ENCODE measurements at regions not wholly inside any gene's neighbourhood (a gene's known extent, or its start where the extent isn't known, plus 50 kb on each side); places are given as distances from the start of the nearest gene placed in this dataset.

DNA sequence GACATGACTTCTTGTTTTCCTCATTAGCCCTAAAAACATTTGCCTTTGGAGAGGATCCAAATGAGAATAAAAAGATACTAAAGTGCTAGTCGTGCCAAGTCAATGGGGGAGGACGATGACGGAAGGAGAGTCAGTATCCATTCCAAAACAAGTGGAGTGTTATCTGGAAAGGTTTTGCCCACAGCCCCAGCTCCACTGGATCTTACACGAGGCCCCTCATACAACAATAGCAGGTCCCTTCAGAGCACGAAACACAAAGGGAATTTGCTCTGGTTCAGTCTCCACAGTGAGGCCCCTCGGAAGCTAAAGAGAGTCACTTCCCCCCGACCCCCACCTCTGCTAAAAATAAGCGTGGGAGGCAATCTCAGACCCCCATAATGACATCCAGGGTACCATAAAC lies 496.9 kb upstream of the ZFHX3 start:
- no peak for DNase-seq (ENCODE audit: low read depth)

DNA sequence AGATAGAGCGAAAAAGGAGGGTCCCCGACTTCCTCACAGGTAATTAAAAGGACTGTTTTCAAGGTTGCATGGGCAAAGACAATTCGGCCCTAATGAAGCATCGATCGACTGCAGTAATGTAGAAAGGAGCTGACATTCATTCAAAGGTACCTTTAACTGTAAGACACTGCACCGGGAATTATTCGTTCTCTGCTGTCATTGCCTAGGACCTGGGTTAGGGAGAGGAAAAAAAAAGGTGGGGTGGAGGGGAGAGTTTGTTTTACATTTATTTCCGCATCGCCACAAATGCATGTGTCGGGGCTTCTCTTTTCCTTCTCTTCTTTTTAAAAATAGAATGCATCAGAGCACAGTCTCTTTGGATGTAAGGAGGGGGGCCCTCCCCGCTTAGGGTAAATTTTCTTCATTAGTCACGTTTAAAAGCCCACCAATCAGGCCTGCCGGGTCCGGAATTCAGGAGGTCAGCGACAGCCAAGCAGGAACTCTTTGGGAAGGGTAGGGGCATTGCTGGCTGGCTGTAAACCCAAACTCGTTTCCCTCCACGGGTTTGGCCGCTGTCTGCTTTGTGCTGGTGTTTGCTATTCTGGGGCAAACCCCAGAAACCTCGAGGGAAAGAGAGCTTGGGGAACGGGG lies 496.2 kb upstream of the ZFHX3 start:
- no peak for DNase-seq (ENCODE audit: low read depth)

DNA sequence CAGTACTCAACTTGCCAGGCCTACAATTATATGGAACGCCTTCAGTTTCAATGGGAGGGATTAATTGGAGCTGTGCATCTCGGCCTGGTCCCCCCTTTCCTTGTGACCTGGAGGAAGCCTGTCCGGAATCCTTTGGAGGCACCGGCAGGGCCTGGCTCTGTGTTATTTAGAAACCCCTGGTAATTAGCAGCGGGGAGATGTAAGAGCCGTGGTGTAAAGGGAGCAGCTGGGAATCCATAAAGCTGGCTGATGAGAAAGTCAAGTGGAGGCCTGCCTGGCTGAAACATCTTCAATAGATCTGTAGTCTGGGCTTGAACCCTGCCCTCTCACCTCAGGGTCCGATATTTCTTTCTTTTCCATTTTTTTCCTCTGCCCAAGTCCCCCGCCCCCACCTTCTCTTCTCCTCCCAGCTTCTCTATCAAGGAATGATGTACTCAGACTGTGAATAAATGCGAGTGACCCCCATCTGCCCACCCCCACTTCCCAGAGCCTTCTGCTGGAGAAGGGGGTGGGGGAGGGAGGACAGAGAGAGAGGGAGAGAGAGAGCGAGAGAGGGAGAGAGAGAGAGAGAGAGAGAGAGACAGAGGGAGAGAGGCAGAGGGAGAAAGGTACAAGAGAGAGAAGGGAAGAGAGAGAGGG lies 495.5 kb upstream of the ZFHX3 start:
- DNase-seq (ENCODE audit: low read depth), result no peak

DNA sequence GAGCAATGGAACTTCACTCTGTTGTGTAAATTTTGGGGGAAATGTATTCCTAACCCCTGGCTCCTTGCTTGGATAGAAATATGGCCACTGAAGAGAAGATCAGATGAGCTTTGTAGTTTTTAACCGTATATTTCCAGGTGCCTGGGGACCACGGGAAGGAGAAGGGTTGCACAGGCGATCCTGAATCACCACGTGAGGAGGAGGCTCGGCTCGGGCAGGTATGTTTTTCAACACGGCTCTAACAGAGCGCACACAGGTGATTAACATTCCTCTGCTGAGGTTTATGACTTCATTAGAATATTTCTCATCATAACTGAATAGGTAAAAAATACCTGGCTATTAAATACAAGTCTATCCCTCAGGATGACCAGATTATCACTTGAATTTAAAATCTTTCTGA lies 495.0 kb upstream of the ZFHX3 start:
- no peak for DNase-seq (ENCODE audit: low read depth)

DNA sequence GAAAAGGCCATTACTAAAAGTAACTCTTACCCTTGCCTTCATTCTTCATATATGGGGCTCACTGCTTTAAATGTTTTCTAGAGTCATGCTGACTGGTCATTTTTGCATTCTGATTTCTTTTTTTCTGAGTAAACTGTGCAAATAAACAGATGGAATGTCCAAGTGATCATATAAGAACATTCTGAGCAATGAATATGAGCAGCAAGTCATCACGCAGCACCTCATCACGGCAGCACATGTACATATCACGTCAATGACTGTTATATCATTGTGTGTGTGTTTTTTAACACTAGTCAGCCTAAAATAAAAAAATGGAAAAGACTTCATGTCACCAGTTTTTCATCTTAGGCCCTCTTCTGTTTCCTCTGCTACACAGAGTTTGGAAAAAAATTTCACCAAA lies 490.0 kb upstream of the ZFHX3 start:
- DNase-seq (ENCODE audit: low read depth), result no peak

DNA sequence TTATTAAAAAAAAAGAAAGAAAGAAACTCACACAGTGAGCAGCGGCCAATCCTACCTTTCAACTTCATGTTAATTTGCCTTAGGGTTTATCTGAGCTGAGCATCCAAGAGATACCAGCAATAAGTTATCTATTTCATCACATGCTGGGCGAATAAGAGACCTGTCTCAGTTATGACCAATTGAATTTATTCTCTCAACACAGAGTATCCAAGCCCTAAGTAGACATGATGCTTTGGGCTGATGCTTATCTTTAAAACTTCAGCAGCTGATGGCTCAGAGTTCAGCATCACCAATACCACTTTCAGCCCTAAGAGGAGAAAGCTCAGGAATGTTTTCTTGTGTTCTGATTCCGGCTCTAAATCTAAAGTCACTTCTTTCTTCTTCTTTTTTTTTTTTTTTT lies 489.0 kb upstream of the ZFHX3 start:
- DNase-seq (ENCODE audit: low read depth), result no peak

DNA sequence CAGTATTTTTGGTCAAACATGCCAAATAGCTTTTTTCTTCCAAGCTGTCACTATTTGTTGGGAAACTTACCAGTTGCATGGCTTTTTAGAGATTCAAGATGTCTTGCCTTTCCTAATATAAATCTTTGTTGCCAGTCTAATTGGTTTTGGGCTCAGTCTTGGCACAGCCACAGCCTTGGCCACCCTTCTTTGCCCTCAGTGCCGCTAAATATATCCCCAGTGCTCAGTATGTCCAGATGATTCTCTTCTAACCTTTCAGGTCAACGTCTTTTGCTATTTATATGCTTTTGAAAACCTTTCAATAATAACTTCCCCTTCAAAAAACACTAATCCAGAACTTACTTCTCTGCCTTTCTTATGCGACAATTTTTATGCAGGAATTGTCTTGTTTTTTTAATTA lies 483.1 kb upstream of the ZFHX3 start:
- DNase-seq (ENCODE audit: low read depth), result no peak

DNA sequence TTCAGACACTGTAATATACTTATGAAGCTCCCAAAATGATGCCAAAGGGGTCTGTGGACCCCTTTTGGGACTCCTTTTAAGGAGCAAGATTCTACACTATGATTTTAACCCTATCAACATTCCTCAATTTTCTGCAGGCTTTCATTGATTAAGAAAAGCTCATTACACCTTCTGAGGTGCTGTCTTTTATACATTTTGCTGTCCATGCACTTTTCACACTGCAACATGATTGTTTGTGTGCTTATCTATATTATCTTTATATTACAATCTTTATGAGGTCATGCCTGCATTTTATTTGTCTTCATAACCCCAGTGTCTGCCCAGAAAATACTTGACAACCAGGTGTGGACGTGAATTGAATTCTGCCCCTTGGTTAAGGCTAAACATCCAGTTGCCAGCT lies 482.6 kb upstream of the ZFHX3 start:
- no peak for DNase-seq (ENCODE audit: low read depth)

DNA sequence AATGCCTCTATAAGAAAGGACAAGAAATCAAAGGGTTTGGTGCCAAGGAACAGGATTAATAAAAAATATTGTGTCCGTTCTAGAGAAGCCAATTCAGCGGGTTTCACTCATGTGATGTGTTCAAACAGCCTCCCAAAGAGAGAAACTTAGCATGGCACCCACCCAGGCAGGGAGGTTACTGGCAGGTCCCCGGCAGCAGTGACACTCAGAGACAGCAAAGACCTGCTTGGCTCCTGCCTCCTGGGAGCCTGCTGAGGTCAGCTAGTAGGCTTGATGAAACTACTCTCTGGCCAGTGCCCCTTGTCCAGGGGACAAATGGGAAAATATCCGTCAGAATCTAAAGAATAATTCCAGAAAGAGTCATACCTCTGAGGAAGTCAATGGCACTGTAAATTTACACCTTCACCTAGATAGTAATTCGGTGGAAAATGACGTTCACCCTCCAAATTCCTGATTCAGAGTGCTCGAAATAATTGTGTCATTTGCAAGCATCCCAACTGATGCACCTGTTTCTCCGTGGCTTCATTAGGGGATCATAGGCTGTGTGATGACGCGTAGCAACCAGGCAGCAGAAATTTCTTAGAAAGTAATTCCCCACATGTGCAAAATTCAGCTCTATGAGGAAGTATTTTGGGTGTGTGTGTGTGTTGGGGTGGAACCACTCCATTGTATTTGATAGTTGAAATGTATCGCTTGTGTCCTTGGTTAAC lies 481.5 kb upstream of the ZFHX3 start:
- no peak for DNase-seq (ENCODE audit: low read depth)

DNA sequence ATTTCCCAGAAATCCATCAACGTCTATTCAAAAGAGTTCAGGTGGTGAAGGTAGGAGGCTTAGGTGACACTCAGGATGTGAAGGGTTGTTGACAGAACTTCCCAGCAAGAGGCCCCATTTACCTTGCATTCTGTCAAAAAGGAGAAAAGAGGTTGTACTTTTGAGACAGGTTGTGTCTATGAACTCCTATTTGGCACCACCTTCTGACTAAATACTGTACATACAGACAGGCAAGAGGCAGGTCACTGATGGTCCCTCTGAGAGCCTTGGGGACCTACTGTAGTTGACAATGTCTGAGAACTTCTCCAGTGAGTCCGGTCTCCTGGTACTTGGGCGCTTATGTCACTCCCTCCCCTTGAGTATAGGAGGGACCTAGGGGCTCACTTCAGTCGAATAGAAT lies 479.3 kb upstream of the ZFHX3 start:
- DNase-seq (ENCODE audit: low read depth), result no peak

DNA sequence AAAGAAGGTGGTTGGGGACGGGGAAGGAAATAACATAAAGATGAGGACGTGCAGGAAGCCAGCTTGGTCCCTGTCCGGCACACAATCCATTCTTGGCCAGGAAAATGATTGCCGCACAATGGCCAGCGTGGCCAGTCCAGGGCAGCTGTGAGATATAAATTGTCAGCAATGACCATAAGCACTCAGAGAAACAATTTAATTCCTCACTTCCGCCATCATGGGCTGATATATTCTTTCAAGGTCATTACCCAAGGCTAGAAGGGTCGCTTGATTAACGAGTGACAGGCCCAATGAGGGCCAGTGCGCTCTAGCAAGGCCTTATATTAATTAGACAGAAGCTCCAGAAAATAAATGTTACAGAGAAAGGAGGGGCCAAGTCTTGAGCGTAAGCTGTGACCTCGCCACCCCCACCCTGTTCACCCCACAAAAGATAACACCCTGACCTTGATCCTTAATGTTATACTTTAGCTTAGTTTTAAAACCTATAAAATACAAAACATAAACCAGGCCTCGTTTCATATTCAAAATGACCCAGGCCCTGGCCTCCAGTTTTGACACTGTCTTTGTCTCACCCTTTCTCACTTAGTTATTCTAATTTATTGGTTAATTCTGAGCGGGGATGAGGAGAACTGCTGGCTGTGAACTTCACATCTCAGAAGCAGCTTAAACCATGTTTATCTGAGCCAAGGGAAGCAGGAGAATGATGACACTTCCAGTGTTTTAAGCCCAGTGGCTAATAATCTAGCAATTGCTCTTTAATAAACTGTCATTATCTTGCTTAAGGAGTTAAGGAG lies 478.3 kb upstream of the ZFHX3 start:
- DNase-seq (ENCODE audit: low read depth), result no peak

DNA sequence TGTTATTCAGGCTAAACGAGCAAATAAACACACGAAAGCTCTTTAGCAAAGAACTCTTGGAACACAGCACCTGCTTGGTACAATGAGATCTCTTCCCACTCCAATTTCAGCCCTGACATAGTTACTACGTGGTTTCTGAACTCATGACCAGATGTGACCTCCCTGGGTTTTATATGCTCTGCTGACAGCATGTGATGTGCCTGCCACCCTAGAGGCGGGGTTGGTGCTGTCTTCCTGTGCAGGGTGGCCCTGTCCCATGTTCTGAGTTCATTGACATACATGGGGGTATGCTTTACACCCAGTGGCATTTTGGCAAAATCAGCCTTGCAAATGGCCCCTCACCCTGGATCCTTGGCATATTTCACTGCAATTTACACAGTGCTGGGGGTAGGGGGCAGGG lies 475.3 kb upstream of the ZFHX3 start:
- DNase-seq (ENCODE audit: low read depth), result no peak

DNA sequence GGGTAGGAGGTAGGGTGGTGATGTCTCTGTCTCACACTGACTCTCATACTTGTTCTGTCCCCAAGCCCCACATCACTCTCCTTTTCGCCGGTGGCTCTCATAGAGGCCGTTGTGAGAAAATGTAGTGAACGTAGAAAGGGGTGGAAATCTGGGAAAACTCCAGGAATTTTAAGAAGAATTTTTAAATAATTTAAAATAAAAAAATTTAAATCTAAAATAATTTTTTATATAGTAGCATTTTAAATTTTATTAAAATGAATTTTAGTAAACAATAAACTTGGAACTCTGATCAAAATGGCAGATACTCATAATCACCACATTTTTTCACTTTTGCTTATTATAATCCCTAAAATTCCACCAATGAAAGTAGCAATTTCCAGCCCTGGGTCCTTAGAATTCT lies 473.6 kb upstream of the ZFHX3 start:
- no peak for DNase-seq (ENCODE audit: low read depth)

DNA sequence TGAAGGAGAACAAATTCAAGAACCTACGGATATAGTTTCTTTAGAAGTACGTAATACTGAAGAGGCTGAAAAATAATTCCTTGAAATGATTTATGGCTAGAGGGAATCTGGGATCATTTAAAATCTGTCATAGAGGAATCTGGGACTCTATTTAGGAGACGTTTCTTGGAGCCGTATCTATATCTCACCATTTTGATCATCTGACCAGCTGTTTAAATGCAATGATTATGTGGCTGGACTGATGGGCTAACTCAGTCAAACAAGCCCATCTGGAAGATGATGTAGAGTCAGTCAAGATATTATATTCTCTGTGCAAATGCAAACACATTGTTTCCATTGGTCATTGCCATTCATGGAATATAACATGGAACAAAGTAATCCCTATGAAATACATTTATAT lies 467.7 kb upstream of the ZFHX3 start:
- no peak for DNase-seq (ENCODE audit: low read depth)

DNA sequence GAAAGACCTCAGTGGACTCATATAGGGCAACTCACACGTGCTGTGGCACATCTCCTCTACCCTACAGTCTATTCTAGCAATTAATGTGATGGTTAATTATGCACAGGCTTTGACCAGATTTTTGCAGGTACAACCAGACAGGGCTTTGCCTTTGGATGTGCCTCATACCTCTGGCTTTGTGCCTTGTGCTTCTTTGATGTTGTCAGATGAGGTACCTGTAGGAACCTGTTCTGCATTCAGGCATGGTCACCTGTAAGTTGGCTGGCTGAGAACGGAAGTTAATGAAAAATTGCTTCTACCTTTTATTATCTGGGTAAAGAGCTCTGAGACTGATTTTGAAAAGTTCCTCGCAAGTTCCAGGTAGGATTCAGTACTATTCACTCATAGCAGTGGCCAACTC lies 462.9 kb upstream of the ZFHX3 start:
- DNase-seq (ENCODE audit: low read depth), result no peak

DNA sequence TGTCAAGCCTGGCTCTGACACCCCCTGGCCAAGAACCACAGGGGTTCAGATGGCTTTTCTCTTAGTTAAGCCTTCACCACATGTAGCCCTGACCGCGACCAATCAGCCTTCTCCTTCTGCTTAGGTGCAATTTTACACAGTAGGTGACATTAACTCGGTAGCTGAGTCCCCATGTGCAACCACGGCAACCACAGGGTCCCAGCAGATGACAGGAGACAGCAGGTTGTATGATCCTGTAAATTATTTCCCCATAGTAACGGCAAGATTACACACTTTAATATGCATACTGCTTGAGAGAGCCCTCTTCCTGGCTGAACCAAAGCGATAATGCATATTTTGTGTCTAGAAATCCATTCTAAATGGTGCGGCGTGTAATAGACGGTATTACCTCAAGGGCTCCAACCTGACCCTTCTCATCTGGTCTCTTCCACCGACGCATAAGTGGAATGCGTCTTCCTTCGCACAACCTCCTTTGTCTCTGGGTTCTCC lies 458.7 kb upstream of the ZFHX3 start:
- DNase-seq (ENCODE audit: low read depth), result no peak

DNA sequence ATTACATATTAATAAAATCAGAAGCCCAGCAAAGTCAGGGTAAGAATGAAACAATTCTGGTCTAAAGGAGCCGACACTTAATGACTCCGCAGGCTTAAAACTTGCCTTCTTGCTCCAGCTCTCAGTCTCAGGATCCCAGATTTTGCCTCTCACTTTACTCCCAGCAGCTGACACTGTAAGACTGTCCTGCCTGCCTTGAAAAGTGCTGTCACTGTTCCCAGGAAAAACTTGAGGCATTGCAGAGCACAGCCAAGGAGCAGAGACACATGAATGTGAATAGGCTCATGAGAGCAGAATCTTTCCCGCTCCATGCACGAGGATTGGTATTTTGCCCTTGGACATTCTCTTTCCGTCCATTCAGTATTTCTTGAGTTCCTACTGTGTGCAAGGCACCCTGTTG lies 457.6 kb upstream of the ZFHX3 start:
- DNase-seq (ENCODE audit: low read depth), result no peak

DNA sequence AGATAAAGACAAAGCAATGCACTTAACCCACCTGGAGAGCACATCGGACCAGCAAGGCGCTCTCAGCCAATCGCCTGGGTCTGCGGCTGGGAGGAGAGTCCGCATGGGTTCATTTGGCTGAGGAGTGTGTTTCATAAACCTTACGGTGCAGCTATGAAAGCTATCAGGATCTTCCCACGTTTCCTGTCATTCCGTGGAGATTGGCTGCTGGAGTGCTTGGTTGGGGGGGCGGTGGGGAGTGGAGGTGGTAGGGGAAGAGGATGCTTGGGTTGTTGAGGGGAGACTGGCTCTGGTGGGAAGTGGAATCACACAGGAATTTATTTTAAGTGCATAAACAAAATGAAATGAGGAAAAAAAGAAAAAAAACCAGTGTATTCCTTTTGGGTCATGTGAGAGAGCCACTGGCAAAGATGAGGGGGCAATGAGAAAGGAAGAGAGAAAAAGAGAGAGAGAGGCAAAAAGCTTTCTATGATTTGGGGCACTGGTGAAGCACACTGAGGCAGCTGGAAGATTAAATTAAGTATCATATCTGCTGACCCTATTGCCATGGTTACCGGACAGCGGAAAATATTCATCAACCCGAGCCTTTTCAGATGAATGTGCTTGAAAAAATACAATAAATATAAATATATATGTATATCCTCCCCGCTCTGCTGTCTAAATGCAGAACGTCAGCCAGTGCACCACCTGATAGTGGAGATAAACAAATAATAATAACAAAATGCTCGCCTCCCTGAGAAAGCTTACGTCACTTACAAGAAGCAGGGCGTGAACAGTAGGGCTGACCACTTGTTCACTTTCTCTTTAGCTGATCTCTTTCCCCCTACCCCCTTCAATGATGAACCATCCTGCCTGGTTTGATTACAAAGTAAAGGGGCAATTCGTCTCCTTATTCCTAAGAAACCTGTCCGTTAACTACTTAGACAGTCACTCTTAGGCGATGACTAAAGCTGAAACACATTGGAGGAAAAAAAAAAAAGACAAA lies 457.0 kb upstream of the ZFHX3 start:
- no peak for DNase-seq (ENCODE audit: low read depth)

DNA sequence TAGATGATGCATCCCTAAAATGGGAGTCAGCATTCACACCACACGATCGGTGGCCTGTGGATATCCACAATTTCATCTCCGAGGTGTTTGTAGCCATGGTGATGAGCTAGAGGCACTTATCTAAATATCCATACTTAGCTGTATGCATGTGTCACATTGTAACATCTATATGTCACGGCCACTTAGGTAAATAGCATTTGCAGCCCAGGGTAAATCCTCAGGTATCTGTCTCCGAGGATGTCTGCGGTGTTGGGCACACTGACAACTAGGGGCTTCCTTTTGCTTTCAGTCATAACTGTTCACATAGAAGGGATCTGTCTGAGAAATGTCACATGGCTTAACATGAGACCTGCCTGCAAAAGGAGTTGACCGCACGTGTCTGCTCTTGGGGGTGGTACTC lies 455.2 kb upstream of the ZFHX3 start:
- no peak for DNase-seq (ENCODE audit: low read depth)

DNA sequence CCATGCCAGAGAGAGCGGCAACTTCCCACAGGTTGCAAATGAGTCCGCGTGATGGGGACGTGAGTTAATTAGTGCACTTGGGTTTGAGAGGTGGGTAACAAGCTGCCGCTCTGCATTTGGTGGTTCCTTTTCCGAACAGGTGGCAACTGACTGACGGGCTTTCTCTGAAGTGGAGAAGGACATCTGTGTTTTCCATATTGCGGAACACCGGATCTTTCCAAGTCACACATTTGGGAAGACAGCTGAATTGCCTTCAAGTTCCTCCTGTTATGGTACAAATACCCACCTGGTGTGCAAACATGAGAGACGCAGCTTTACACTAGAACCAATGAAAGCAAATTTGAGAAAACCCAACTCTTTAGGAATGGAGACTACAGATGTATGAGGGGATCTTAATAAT lies 451.3 kb upstream of the ZFHX3 start:
- DNase-seq (ENCODE audit: low read depth), result no peak

DNA sequence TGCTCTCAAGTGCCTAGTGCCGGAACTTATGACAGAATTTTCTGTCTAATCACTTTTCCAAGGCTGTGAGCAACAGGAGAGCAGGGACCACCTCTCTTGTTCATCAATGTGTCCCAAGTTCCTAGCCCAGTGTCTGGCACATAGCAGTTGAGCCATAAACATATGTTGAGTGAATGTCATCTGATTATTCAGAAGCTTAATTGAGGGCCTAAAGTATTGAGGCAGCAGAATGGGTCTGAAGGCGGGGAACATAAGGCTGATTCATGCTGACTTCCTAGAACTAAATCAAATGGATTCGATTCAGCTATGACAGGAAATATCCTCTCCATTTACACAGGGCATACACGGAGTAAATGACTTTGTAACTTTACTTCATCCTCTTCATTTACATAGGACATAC lies 438.0 kb upstream of the ZFHX3 start:
- DNase-seq (ENCODE audit: low read depth), result no peak
